Suppressor macrophage treated with lipopolysaccharide for 4 hours (primary cell): ENCODE measurements at regions not wholly inside any gene's neighbourhood (a gene's known extent, or its start where the extent isn't known, plus 50 kb on each side); places are given as distances from the start of the nearest gene placed in this dataset.
A peak's percentile ranks its signal among the peaks of the same experiment; 100 is the strongest.
"Not testable (repeated sequence)": the region's sequence is repeated elsewhere in the genome, so short reads cannot be mapped to it uniquely, and the experiment has no call there.

Experiments used
- DNase-seq: peaks from one replicate; pipeline ENCODE4 v3.0.0-alpha.2; 2020

- DNase-seq, result no peak
Observed at GRCh38 chr9:103242486-103242885, 247.4 kb downstream of the CYLC2 start.

GRCh38 chr9:103243553-103243952 lies 248.4 kb downstream of the CYLC2 start:
- no peak for DNase-seq

- no peak for DNase-seq
Observed at GRCh38 chr9:103245369-103245768, 250.2 kb downstream of the CYLC2 start.

GRCh38 chr9:103261951-103262350 lies 266.8 kb downstream of the CYLC2 start:
- DNase-seq, result no peak

GRCh38 chr9:103266064-103266463 lies 270.9 kb downstream of the CYLC2 start:
- DNase-seq, result no peak

- DNase-seq, result no peak
Observed at GRCh38 chr9:103277240-103277639, 282.1 kb downstream of the CYLC2 start.

GRCh38 chr9:103281126-103281525 lies 286.0 kb downstream of the CYLC2 start:
- no peak for DNase-seq

GRCh38 chr9:103287361-103287760 lies 292.2 kb downstream of the CYLC2 start:
- DNase-seq, result no peak

- DNase-seq, result no peak
Observed at GRCh38 chr9:103296189-103296588, 301.1 kb downstream of the CYLC2 start.

- no peak for DNase-seq
Observed at GRCh38 chr9:103301051-103301450, 305.9 kb downstream of the CYLC2 start.

GRCh38 chr9:103304797-103305196 lies 309.7 kb downstream of the CYLC2 start:
- no peak for DNase-seq

- no peak for DNase-seq
Observed at GRCh38 chr9:103319979-103320378, 324.8 kb downstream of the CYLC2 start.

- no peak for DNase-seq
Observed at GRCh38 chr9:103323699-103324098, 328.6 kb downstream of the CYLC2 start.

GRCh38 chr9:103335461-103335860 lies 340.3 kb downstream of the CYLC2 start:
- no peak for DNase-seq

GRCh38 chr9:103355000-103355399 lies 359.9 kb downstream of the CYLC2 start:
- no peak for DNase-seq

GRCh38 chr9:103357980-103358379 lies 362.8 kb downstream of the CYLC2 start:
- not testable (repeated sequence) for DNase-seq

GRCh38 chr9:103361906-103362305 lies 366.8 kb downstream of the CYLC2 start:
- DNase-seq, result no peak

- no peak for DNase-seq
Observed at GRCh38 chr9:103362986-103363385, 367.9 kb downstream of the CYLC2 start.

- DNase-seq, result no peak
Observed at GRCh38 chr9:103364753-103365152, 369.6 kb downstream of the CYLC2 start.

GRCh38 chr9:103371152-103371551 lies 376.0 kb downstream of the CYLC2 start:
- DNase-seq, result no peak

GRCh38 chr9:103372828-103373227 lies 377.7 kb downstream of the CYLC2 start:
- DNase-seq, result no peak

- DNase-seq, result no peak
Observed at GRCh38 chr9:103377667-103378066, 382.5 kb downstream of the CYLC2 start.

- peak; percentile 24 for DNase-seq
Observed at GRCh38 chr9:103397868-103398600, 402.9 kb downstream of the CYLC2 start.

GRCh38 chr9:103399535-103399934 lies 404.4 kb downstream of the CYLC2 start:
- no peak for DNase-seq

GRCh38 chr9:103407260-103407659 lies 412.1 kb downstream of the CYLC2 start:
- no peak for DNase-seq
